GM12864 (cell line): ENCODE measurements at regions not wholly inside any gene's neighbourhood (a gene's known extent, or its start where the extent isn't known, plus 50 kb on each side); places are given as distances from the start of the nearest gene placed in this dataset.

Source experiments
- DNase-seq: peaks from one replicate; pipeline ENCODE4 v3.0.0-alpha.2; 2011; ENCODE audit warnings: low read depth
- H3K4me3 ChIP-seq: 2 replicates; pipeline ENCODE4 v1.5.1; 2011; ENCODE audit warnings: mild to moderate bottlenecking, low read depth, low read length, control low read depth
- TF ChIP-seq, protein P1 (sequence below): IDR thresholded peaks from 2 replicates; pipeline ENCODE4 v1.5.1; 2011; ENCODE audit warnings: low read depth, mild to moderate bottlenecking, moderate library complexity, low read length, control low read depth, inconsistent platforms; ENCODE audit errors: missing control alignments

DNA sequence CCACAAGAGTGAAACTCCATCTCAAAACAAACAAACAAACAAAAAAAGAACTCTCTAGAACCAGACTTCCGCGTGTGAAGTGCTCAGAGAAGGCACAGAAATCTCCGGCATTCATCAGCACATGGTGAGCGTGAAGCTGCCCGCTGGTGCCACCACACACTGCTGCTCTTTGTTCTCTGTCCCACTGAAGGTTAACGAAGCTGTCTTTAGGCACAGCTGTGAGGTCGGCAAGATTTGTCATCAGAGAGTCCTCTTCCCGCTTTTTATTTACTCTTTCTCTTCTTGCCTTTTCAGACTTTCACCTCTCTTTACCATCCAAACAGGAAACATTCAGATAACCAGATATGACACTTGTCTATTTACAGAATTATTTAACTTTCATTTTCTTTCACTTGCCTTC, 115.2 kb upstream of the ARGLU1 start:
- H3K4me3 ChIP-seq: no peak overlapping the region
- no peak for DNase-seq
- TF ChIP-seq, protein P1, sequence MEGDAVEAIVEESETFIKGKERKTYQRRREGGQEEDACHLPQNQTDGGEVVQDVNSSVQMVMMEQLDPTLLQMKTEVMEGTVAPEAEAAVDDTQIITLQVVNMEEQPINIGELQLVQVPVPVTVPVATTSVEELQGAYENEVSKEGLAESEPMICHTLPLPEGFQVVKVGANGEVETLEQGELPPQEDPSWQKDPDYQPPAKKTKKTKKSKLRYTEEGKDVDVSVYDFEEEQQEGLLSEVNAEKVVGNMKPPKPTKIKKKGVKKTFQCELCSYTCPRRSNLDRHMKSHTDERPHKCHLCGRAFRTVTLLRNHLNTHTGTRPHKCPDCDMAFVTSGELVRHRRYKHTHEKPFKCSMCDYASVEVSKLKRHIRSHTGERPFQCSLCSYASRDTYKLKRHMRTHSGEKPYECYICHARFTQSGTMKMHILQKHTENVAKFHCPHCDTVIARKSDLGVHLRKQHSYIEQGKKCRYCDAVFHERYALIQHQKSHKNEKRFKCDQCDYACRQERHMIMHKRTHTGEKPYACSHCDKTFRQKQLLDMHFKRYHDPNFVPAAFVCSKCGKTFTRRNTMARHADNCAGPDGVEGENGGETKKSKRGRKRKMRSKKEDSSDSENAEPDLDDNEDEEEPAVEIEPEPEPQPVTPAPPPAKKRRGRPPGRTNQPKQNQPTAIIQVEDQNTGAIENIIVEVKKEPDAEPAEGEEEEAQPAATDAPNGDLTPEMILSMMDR: no peak

DNA sequence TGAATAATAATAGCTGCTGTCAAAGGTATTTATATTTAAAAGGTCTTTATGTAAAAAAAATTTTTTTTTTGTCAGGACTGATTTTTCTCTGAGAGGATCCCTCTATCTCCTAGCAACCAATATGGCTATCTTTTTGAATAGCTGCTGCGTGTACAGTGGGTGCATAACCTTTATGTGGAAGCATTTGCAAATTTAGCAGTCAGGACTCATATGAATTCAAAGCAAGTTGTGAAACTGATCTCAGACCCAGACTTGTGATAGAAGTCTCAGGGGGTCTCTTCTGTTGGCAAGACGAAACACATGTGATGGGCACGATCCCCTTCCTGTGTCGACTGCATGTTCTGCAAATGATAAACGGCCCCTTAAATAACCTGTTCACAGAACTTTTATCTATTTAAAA, 114.1 kb upstream of the ARGLU1 start:
- no peak for DNase-seq
- TF ChIP-seq, protein P1: no peak
- no peak overlapping the region for H3K4me3 ChIP-seq

DNA sequence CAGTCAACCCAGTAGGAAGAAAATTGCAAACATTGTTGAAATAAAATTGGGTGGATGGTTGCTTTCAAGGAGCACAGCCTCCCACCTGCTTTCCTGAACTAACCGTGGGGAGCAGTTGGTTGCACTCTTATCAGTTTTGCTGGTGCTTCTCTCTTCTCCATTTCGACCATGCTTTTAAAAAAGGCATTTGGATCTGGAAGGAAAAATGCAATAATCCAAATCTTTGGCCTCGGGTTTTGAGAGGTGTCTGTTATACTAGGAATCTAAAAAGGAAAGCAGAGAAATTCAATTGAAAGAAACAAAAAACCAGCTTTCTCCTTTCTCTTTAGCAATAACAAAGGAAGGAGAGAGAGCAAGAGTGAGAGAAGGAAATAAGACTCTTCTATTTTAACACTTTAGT, 113.6 kb upstream of the ARGLU1 start:
- TF ChIP-seq, protein P1: no peak
- no peak for DNase-seq
- no peak overlapping the region for H3K4me3 ChIP-seq

DNA sequence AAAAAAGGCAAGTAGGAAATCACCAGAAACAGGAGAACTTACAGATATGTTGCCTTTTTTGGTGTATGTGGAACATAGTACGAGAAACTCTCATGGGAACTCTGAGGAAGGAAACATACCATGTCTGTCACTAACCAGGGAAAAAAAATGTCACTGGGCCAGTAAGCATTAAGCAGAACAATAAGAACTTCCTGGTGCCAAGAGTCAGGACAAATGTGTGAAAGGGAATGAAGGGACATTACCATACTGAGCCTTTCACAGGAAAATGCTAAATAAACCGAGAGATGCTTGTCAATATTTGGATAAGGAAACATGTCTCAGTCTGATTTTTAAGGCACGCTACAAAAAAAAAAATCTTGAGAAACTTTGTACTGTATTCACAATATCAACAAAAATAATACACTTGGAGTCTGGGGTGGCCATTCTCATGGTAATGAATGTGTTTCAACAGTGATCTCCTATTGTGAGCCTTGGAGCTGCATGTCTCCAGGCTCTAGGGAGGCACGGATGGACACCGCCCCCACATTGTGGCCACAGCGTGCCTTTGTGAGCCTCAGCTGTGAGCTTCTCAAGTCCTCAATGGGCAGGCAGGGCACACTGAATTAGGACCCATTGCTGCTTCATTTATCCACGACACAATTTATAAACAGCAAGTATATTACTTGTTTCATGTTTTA, 113.0 kb upstream of the ARGLU1 start:
- TF ChIP-seq, protein P1: no peak
- no peak for DNase-seq
- no peak overlapping the region for H3K4me3 ChIP-seq

DNA sequence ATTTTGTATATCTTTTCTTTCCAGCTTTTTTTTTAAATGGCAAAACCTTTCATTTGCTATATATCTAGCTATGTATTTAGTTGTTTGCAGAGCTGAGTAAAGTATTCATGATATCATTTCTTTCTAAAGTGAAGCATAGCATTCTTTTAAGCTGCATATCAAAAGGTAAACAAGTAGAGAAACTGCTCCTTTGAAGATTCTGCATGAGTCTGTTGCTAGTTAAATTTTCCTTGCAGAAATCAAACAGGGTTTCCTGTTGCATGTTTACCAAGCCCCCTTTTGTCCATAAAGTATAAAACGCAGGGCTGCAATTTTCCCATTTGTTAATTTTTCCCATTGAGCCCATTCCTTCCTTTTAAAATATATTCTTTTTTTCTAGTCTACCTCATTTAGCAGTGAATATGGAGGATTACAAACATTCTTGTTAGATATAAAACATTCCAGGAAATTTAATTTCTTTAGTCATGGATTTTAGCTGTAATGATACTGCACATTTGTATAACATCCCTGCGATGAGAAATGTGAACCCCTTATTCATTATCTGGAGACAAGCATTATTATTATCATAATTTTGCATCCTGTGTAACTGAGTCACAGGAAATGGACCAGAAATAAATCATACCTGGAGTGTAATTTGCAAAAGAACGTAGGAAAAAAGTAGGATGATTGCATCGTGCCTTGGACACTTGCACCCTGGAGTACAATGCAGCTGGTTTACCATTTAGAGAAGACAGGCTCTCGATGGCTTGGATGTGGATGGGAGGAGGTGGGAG, 110.9 kb upstream of the ARGLU1 start:
- DNase-seq: no peak
- H3K4me3 ChIP-seq: no peak overlapping the region
- TF ChIP-seq, protein P1: no peak

DNA sequence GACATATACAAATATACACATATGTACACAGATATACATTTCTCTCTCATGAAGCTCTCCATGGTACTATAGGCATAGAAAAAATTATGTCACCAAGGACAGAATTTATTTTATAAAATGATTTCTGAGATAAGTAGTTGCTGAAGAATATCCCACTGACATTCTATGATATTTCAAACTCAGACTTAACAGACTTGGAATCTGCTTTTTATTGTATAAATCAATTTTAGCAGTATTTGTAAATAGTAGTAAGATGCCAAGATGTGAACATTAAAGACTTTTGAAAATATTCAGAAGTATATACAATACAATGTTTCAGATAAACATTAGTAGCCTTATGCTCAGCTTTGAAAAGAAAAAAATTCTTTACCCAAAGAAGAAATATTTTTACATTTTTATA, 107.4 kb upstream of the ARGLU1 start:
- TF ChIP-seq, protein P1: no peak
- no peak overlapping the region for H3K4me3 ChIP-seq
- no peak for DNase-seq
